ENCODE measurements at regions not wholly inside any gene's neighbourhood (a gene's known extent, or its start where the extent isn't known, plus 50 kb on each side); places are given as distances from the start of the nearest gene placed in this dataset.

DNA sequence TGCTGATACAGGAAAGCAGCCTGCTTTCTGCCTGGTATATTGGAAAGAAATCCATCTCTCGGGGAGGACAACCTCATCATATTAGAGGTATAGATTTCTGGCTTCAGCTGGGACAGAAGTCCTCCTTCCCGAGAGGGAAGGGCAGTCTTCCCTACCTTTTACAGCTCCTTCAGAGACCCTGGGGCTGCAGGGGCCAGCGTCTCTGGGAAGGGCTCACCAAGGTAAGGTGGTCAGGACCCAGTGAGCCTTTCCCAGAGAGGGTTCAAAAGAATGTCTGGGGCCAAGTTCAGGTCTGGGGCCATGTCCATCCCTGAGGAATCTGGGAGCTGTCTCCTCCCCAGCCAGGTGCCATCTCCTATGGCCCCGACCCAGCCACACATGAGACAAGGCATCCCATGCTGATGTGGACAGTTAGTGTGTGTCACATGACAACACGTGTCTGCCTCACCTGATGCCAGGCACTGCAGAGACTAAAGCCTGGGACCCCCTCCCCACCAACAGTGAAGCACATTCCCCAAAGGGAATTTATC lies 136.4 kb downstream of the URI1 start:
- TF ChIP-seq POLR2A (IDR thresholded peaks at IDR 0.05) (no peak), EP300 (IDR thresholded peaks at IDR 0.05) (no peak), POLR2AphosphoS5 (IDR thresholded peaks at IDR 0.05) (no peak)
- TF ChIP-seq, protein P1, sequence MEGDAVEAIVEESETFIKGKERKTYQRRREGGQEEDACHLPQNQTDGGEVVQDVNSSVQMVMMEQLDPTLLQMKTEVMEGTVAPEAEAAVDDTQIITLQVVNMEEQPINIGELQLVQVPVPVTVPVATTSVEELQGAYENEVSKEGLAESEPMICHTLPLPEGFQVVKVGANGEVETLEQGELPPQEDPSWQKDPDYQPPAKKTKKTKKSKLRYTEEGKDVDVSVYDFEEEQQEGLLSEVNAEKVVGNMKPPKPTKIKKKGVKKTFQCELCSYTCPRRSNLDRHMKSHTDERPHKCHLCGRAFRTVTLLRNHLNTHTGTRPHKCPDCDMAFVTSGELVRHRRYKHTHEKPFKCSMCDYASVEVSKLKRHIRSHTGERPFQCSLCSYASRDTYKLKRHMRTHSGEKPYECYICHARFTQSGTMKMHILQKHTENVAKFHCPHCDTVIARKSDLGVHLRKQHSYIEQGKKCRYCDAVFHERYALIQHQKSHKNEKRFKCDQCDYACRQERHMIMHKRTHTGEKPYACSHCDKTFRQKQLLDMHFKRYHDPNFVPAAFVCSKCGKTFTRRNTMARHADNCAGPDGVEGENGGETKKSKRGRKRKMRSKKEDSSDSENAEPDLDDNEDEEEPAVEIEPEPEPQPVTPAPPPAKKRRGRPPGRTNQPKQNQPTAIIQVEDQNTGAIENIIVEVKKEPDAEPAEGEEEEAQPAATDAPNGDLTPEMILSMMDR (IDR thresholded peaks at IDR 0.05) = no peak

Data from upper lobe of left lung (tissue), 4 donors.